Smooth muscle cell (in vitro differentiated cells): ENCODE measurements at regions not wholly inside any gene's neighbourhood (a gene's known extent, or its start where the extent isn't known, plus 50 kb on each side); places are given as distances from the start of the nearest gene placed in this dataset.

Experiments used
- DNase-seq: peaks from one replicate; lab custom pipeline; 2025; ENCODE audit not compliant: unreplicated experiment; lab: John Stamatoyannopoulos, UW
- H2AFZ ChIP-seq: fragments of 200-600 bp; sonication (generic); 2 replicates; pipeline ENCODE4 v1.6.0; 2016; ENCODE audit warnings: antibody characterized with exemption, low read depth, mild to moderate bottlenecking
- H3F3A ChIP-seq: fragments of 200-600 bp; sonication (generic); 2 replicates; pipeline ENCODE4 v1.6.0; 2017; ENCODE audit warnings: antibody characterized with exemption, low read depth
- H3K27ac ChIP-seq: fragments of 200-600 bp; sonication (generic); 2 replicates; pipeline ENCODE4 v1.5.1; 2016; ENCODE audit warnings: low read depth, mild to moderate bottlenecking
- H3K27me3 ChIP-seq: fragments of 200-600 bp; sonication (generic); 2 replicates; pipeline ENCODE4 v1.6.1; 2016; ENCODE audit warnings: low read depth, mild to moderate bottlenecking
- H3K36me3 ChIP-seq: fragments of 200-600 bp; sonication (generic); 2 replicates; pipeline ENCODE4 v1.5.1; 2016; ENCODE audit warnings: low read depth
- H3K4me1 ChIP-seq: fragments of 200-600 bp; sonication (generic); 2 replicates; pipeline ENCODE4 v1.5.1; 2016; ENCODE audit warnings: low read depth
- H3K4me2 ChIP-seq: fragments of 200-600 bp; sonication (generic); 2 replicates; pipeline ENCODE4 v1.6.0; 2016; ENCODE audit warnings: mild to moderate bottlenecking
- H3K4me3 ChIP-seq: fragments of 200-600 bp; sonication (generic); 2 replicates; pipeline ENCODE4 v1.5.1; 2016; ENCODE audit warnings: mild to moderate bottlenecking
- H3K79me2 ChIP-seq: fragments of 200-600 bp; sonication (generic); 2 replicates; pipeline ENCODE4 v1.6.0; 2016; ENCODE audit warnings: low read depth, mild to moderate bottlenecking
- H3K9ac ChIP-seq: fragments of 200-600 bp; sonication (generic); 2 replicates; pipeline ENCODE4 v1.6.0; 2016; ENCODE audit warnings: low read depth
- H3K9me3 ChIP-seq: fragments of 200-600 bp; sonication (generic); replicated peaks from 2 replicates; pipeline ENCODE4 v1.5.1; 2016; ENCODE audit warnings: low read depth
- H4K20me1 ChIP-seq: fragments of 200-600 bp; sonication (generic); 2 replicates; pipeline ENCODE4 v1.6.0; 2016; ENCODE audit warnings: low read depth
- CTCF ChIP-seq: fragments of 200-600 bp; sonication (generic); IDR thresholded peaks from 2 replicates; pipeline ENCODE4 v1.5.1; 2017; ENCODE audit warnings: borderline replicate concordance, mild to moderate bottlenecking, antibody characterized with exemption; ENCODE audit not compliant: insufficient read depth, poor library complexity, severe bottlenecking
- WGBS: methylation state at CpG from one replicate; pipeline ENCODE4 v1.1.7; 2016; ENCODE audit warnings: low lambda C conversion rate; 5-methylcytosine and 5-hydroxymethylcytosine counted together

- Histone ChIP-seq H3K79me2 (no peaks in the 10 kb centered on the region), H3K4me3 (no peak overlapping the region), H3F3A (no peaks in the 10 kb centered on the region), H2AFZ (no peak overlapping the region), H3K9ac (no peak overlapping the region), H3K4me2 (no peak overlapping the region), H3K27ac (no peak overlapping the region), H3K4me1 (no peaks in the 10 kb centered on the region), H3K9me3 (no peaks in the 10 kb centered on the region), H3K36me3 (no peaks in the 10 kb centered on the region), H3K27me3 (no peaks in the 10 kb centered on the region), H4K20me1 (no peaks in the 10 kb centered on the region)
- WGBS: 85% methylated on average over 3 of the region's 3 CpGs
- no peak for DNase-seq
- TF ChIP-seq CTCF: no peak
These were observed 140.5 kb downstream of the IFI44 start for GRCh38 chr1:78790174-78790573.

DNA sequence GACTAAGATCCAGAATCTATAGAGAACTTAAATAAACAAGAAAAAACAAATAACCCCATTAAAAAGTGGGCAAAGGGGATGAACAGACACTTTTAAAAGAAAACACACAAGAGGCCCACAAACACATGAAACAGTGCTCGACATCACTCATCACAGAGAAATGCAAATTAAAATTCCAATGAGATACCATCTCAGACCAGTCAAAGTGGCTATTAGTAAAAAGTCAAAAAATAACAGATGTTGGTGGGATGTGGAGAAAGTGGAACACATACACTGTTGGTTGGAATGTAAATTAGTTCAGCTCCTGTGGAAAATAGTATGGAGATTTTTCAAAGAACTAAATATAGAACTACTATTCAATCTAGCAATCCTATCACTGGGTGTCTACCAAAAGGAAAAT is 143.1 kb downstream of the IFI44 start:
- H4K20me1 ChIP-seq: no peaks in the 10 kb centered on the region
- H3K27ac ChIP-seq: no peak overlapping the region
- no peak overlapping the region for H2AFZ ChIP-seq
- H3K9me3 ChIP-seq: no peaks in the 10 kb centered on the region
- DNase-seq: no peak
- no peaks in the 10 kb centered on the region for H3K27me3 ChIP-seq
- no peak overlapping the region for H3K4me3 ChIP-seq
- no peaks in the 10 kb centered on the region for H3K79me2 ChIP-seq
- no peak overlapping the region for H3K9ac ChIP-seq
- WGBS: 31% methylated on average over 1 of the region's 1 CpG
- no peak overlapping the region for H3K4me2 ChIP-seq
- H3K4me1 ChIP-seq: no peaks in the 10 kb centered on the region
- no peak for TF ChIP-seq CTCF
- H3F3A ChIP-seq: no peaks in the 10 kb centered on the region
- H3K36me3 ChIP-seq: no peaks in the 10 kb centered on the region

- H3K9ac ChIP-seq: no peak overlapping the region
- H3K9me3 ChIP-seq: no peaks in the 10 kb centered on the region
- WGBS: 77% methylated on average over 3 of the region's 3 CpGs
- H3K4me3 ChIP-seq: no peak overlapping the region
- H3K27me3 ChIP-seq: no peaks in the 10 kb centered on the region
- H2AFZ ChIP-seq: no peak overlapping the region
- H3F3A ChIP-seq: no peaks in the 10 kb centered on the region
- no peaks in the 10 kb centered on the region for H3K36me3 ChIP-seq
- H3K79me2 ChIP-seq: no peaks in the 10 kb centered on the region
- no peak overlapping the region for H3K4me2 ChIP-seq
- H4K20me1 ChIP-seq: no peaks in the 10 kb centered on the region
- TF ChIP-seq CTCF: no peak
- no peaks in the 10 kb centered on the region for H3K4me1 ChIP-seq
- no peak for DNase-seq
- H3K27ac ChIP-seq: no peak overlapping the region
These were observed 147.6 kb downstream of the IFI44 start for GRCh38 chr1:78797108-78797781.

GRCh38 chr1:78799926-78800325 is 150.3 kb downstream of the IFI44 start:
- Histone ChIP-seq H4K20me1 (no peaks in the 10 kb centered on the region), H3F3A (no peaks in the 10 kb centered on the region), H3K27me3 (no peaks in the 10 kb centered on the region), H3K27ac (no peak overlapping the region), H3K9ac (no peak overlapping the region), H3K4me3 (no peak overlapping the region), H3K9me3 (no peaks in the 10 kb centered on the region), H3K4me2 (no peak overlapping the region), H3K36me3 (no peaks in the 10 kb centered on the region), H3K4me1 (no peaks in the 10 kb centered on the region), H3K79me2 (no peaks in the 10 kb centered on the region), H2AFZ (no peak overlapping the region)
- no peak for DNase-seq
- WGBS: 93% methylated on average over 1 of the region's 1 CpG
- TF ChIP-seq CTCF: no peak
